ENCODE measurements at regions not wholly inside any gene's neighbourhood (a gene's known extent, or its start where the extent isn't known, plus 50 kb on each side); places are given as distances from the start of the nearest gene placed in this dataset.

DNA sequence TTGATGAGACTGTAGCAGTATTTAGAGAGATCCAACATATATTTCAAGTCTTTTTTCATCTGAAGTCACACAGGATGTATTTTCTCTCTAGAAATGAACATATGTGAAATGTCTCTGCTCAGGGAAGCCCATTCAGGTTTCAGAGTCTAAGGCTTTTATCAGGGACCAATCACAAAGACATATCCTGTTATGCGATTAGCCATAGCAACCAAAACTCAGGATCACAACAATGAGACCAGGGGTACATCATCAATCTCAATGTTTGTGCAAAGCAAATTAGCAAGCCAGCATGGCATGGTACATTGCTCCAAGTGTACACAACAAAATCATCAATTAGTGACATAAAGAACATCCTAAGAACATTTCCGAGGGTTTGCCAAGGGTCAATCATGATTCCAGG is 99.2 kb upstream of the AMN1 start:
- no peak for DNase-seq (ENCODE audit: low spot score)
- TF ChIP-seq, protein P1, sequence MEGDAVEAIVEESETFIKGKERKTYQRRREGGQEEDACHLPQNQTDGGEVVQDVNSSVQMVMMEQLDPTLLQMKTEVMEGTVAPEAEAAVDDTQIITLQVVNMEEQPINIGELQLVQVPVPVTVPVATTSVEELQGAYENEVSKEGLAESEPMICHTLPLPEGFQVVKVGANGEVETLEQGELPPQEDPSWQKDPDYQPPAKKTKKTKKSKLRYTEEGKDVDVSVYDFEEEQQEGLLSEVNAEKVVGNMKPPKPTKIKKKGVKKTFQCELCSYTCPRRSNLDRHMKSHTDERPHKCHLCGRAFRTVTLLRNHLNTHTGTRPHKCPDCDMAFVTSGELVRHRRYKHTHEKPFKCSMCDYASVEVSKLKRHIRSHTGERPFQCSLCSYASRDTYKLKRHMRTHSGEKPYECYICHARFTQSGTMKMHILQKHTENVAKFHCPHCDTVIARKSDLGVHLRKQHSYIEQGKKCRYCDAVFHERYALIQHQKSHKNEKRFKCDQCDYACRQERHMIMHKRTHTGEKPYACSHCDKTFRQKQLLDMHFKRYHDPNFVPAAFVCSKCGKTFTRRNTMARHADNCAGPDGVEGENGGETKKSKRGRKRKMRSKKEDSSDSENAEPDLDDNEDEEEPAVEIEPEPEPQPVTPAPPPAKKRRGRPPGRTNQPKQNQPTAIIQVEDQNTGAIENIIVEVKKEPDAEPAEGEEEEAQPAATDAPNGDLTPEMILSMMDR (IDR thresholded peaks at IDR 0.05; ENCODE audit: extremely low read depth, insufficient read depth, missing control alignments): no peak
- in situ Hi-C loops (cut with MboI; ENCODE audit: low pct_unique_long_range_greater_than_20kb, low sequenced_read_pairs, unreplicated experiment): no loop called here

DNA sequence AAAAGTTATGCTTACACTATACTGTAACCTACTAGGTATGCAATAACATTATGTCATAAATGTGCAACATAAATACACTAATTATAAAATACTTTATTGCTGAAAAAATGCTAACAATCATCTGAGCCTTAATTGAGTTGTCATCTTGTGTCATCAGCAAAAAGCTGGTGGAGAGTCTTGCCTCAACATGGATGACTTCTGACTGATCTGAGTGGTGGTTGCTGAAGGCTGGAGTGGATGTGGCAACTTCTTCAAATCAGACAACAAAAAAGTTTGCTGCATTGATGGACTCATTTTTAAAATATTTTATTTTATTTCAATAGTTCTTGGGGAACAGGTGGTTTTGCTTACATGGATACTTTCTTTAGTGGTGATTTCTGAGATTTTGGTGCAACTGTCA is 93.9 kb upstream of the AMN1 start:
- in situ Hi-C loops (cut with MboI; ENCODE audit: low pct_unique_long_range_greater_than_20kb, low sequenced_read_pairs, unreplicated experiment): no loop called here
- no peak for DNase-seq (ENCODE audit: low spot score)
- TF ChIP-seq, protein P1 (IDR thresholded peaks at IDR 0.05; ENCODE audit: extremely low read depth, insufficient read depth, missing control alignments): no peak

DNA sequence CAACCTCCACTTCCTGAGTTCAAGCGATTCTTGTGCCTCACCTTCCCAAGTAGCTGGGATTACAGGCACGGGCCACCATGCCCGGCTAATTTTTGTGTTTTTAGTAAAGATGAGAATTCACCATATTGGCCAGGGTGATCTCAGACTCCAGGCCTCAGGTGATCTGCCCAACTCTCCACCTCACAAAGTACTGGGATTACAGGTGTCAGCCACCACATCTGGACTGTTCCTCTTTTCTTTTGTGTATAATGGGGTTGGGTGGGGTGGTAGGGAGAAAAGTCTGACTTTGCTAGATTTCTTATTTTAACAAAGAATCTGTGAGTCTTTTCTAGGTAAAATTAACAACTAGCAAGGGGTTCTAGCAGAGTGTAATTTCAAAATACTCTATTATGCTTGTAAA is 92.7 kb upstream of the AMN1 start:
- no peak for DNase-seq (ENCODE audit: low spot score)
- TF ChIP-seq, protein P1 (IDR thresholded peaks at IDR 0.05; ENCODE audit: extremely low read depth, insufficient read depth, missing control alignments): no peak
- in situ Hi-C loops (cut with MboI; ENCODE audit: low pct_unique_long_range_greater_than_20kb, low sequenced_read_pairs, unreplicated experiment): no loop called here

DNA sequence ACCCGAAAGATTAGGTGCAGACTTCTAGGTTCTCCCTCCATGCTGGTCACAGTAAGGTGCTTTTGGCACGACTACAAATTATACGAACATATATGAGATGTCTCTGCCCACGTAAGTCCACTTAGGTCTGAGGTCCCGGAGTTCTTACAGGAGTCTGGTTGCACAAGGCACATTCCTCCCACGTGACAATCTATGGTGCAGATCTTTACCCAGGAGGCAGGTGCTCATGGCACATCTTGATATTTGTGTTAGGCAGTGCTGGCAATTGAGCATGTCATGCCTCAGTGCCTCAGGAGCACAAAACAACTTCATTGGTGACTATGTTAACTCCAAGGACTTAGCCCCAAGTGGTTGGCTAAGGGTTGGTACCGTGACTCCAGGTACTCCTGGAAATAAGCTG is 92.0 kb upstream of the AMN1 start:
- no peak for DNase-seq (ENCODE audit: low spot score)
- TF ChIP-seq, protein P1 (IDR thresholded peaks at IDR 0.05; ENCODE audit: extremely low read depth, insufficient read depth, missing control alignments): no peak
- in situ Hi-C loops (cut with MboI; ENCODE audit: low pct_unique_long_range_greater_than_20kb, low sequenced_read_pairs, unreplicated experiment): no loop called here

DNA sequence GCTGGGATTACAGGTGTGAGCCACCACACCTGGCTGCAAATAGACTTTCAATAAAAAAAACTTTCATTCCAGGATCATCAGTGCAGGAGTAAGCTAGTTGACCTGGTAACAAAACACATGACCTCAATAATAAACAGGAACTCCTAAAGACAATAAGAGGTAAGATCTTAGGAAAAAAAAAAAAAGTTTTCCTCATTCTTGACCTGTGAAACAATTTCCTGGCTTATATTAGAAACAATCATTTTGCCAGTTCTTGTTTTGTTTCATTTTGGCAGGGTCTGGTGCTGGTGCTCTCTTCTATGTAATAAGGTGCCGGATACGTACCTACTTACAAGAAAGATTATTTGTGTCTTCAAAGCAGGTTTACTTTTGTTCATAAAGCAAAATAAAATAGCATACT is 90.6 kb upstream of the AMN1 start:
- in situ Hi-C loops (cut with MboI; ENCODE audit: low pct_unique_long_range_greater_than_20kb, low sequenced_read_pairs, unreplicated experiment): no loop called here
- TF ChIP-seq, protein P1 (IDR thresholded peaks at IDR 0.05; ENCODE audit: extremely low read depth, insufficient read depth, missing control alignments): no peak
- DNase-seq (ENCODE audit: low spot score): no peak

DNA sequence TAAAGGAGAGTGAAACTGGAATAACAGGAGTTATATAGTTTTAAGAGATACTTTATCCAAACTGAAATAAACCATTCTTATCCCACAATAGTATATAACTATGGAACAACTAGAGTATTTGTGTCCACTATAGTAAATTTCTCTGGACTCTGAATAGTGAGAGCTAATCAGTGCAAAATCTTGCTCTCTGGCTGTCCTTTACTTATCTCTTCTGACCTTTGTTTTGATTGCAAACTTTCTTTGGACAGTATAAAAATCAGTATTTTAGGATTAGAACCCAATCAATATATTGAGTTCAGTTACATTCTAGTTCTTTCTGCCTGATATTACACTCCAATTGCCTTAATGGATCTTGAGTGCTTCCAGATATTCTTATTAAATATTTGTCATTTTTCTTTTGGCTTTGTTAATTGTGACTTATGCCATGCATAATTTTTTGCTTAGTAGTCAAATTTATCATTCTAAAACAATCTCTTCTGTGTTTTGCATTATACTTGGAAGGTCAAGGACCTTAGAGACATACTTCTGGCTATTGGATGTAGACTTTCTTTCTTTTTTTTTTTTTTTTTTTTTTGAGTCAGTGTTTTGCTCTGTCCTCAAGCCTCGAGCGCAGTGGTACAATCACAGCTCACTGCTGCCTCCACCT is 89.9 kb upstream of the AMN1 start:
- TF ChIP-seq, protein P1 (IDR thresholded peaks at IDR 0.05; ENCODE audit: extremely low read depth, insufficient read depth, missing control alignments): no peak
- no peak for DNase-seq (ENCODE audit: low spot score)
- in situ Hi-C loops (cut with MboI; ENCODE audit: low pct_unique_long_range_greater_than_20kb, low sequenced_read_pairs, unreplicated experiment): no loop called here
